GM12873 (cell line): ENCODE measurements at regions not wholly inside any gene's neighbourhood (a gene's known extent, or its start where the extent isn't known, plus 50 kb on each side); places are given as distances from the start of the nearest gene placed in this dataset.

Experiments
- TF ChIP-seq, protein P1 (sequence below): IDR thresholded peaks from 2 replicates; pipeline ENCODE4 v1.5.1; 2012; ENCODE audit warnings: low read depth, mild to moderate bottlenecking, moderate library complexity, low read length, control low read depth; ENCODE audit not compliant: insufficient read depth; ENCODE audit errors: missing control alignments

DNA sequence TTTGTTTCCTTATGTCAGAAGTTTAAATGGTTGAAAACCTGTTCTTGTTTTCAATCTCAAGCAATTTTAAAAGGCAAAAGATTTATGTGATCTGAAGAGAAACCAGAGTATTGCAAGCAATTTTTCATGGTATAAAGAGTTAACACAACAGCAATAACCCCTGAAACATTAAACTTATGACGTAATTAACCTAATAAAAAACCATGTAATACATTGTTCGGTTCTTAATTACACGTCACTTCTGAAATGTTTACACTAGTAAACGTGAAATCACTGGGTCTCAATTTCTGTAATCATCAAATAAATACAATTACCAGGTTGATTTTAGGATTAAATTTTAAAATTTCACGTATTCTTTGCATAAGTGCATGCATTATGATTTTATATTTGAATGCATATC lies 914.5 kb downstream of the NLGN4X start:
- TF ChIP-seq, protein P1, sequence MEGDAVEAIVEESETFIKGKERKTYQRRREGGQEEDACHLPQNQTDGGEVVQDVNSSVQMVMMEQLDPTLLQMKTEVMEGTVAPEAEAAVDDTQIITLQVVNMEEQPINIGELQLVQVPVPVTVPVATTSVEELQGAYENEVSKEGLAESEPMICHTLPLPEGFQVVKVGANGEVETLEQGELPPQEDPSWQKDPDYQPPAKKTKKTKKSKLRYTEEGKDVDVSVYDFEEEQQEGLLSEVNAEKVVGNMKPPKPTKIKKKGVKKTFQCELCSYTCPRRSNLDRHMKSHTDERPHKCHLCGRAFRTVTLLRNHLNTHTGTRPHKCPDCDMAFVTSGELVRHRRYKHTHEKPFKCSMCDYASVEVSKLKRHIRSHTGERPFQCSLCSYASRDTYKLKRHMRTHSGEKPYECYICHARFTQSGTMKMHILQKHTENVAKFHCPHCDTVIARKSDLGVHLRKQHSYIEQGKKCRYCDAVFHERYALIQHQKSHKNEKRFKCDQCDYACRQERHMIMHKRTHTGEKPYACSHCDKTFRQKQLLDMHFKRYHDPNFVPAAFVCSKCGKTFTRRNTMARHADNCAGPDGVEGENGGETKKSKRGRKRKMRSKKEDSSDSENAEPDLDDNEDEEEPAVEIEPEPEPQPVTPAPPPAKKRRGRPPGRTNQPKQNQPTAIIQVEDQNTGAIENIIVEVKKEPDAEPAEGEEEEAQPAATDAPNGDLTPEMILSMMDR = no peak

DNA sequence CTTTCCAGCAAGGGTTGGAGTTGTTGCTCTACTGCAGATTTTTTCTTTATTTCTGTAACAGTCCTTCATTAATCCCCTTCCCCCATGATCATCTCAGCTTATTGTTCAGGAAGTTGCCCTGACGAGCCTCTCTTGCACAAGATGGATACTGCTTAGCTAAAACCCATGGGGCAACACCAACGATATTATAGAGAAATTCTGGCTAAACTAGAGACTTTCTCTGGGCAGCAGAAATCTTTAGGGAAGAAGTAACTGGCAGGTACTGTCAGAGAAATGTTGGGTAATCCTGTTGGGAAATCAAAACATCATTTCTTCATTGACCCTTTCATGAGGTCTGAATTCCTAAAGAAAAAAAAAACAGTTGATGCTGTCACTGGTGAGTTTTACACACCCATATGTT lies 921.3 kb downstream of the NLGN4X start:
- TF ChIP-seq, protein P1 = no peak

DNA sequence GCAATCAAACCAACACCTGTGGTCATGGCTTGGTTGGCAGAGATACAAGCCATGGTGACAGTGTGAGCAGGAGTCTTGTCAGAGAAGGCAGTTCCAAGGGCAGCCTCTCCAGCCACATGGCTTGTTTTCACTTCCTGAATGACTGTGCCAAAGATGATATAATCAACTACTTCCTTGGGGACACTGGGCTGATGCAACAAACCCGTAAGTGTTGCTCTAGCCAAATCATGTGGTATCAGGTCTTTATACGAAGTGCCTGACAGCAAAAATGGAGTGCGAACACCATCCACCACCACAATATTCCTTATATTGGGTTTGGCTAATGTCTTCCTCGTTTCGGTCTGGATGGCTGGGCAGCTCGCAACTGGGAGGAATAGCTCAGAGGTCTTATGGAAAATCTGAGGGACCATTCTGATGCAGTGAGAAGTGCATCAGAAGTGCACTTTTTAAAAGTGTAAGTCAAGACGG lies 922.0 kb downstream of the NLGN4X start:
- TF ChIP-seq, protein P1 = no peak

DNA sequence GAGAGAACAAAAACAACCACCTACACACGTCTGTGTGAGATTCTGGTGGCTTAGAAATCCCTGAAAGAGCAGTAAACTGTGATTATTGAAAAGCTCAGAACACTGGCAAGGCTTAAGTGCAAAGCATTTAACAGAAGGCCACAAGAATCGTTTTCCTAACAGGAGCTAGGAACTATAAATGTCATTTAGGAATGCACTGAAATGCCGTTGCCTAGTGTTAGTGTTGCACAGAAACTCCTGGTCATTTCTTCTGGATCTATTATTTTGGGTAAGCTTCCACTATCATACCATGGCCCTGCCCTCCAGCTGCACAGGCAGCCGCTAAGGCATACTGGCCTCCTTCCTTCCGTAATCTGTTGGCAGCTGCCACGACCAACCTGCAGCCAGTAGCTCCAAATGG lies 923.2 kb downstream of the NLGN4X start:
- TF ChIP-seq, protein P1 = no peak

DNA sequence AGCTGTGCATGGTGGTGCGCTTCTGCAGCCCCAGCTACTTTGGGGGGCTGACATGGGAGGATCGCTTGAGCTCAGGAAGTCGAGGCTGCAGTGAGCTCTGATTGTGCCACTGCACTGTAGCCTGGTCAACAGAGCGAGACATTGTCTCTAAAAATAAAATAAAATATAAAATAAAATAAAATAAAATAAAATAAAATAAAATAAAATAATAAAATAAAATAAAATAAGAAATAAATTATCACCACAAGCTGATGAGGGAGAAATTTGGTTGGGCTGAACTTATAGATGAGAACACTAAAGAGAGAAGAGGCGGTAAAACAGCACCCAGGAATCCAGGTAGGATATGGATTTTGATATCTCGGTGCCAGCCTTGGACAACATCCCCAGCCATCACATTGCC lies 933.7 kb downstream of the NLGN4X start:
- TF ChIP-seq, protein P1 = no peak

DNA sequence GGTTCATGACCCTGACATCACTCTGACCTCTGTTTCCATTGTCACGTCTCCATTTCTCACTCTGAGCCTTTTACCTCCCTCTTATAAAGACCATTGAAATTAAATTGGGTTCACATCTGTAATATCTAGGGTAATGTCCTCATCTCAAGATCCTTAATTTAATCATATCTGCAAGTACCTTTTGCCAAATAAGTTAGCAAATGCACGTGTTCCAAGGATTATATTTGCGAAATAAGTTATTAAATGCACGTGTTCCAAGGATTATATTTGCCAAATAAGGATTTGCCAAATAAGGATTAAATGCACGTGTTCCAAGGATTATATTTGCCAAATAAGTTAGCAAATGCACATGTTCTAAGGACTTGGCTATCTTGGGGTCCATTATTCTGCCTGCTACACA lies 938.0 kb downstream of the NLGN4X start:
- TF ChIP-seq, protein P1 = no peak

DNA sequence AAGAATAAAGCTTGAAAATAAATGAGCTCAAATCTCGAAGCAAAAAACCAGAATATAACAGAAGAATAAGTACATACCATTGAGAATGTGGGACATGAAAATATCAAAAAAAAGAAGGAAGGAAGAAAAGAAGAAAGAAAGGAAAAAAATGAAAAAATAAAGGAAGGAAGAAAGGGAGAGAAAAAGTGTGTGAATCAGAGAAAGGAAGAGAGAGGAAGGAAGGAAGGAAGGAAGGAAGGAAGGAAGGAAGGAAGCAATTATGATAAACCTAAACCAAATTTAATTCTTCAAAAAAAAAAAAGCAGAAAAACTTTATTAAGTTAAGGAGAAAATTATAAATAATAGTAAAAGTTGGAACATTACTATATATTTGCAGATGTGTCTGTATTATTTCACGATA lies 949.8 kb downstream of the NLGN4X start:
- TF ChIP-seq, protein P1 = no peak
